NCI-H460 (cell line): ENCODE measurements at regions not wholly inside any gene's neighbourhood (a gene's known extent, or its start where the extent isn't known, plus 50 kb on each side); places are given as distances from the start of the nearest gene placed in this dataset.
A peak's percentile ranks its signal among the peaks of the same experiment; 100 is the strongest.

Source experiments
- DNase-seq: peaks from one replicate; pipeline ENCODE4 v3.0.0-alpha.2; 2016; ENCODE audit warnings: low read depth; ENCODE audit errors: extremely low read depth

- DNase-seq, result no peak
These were observed 133.8 kb upstream of the ARHGAP5 start for GRCh38 chr14:31943217-31943799.

- no peak for DNase-seq
These were observed 133.2 kb upstream of the ARHGAP5 start for GRCh38 chr14:31943861-31944255.

DNA sequence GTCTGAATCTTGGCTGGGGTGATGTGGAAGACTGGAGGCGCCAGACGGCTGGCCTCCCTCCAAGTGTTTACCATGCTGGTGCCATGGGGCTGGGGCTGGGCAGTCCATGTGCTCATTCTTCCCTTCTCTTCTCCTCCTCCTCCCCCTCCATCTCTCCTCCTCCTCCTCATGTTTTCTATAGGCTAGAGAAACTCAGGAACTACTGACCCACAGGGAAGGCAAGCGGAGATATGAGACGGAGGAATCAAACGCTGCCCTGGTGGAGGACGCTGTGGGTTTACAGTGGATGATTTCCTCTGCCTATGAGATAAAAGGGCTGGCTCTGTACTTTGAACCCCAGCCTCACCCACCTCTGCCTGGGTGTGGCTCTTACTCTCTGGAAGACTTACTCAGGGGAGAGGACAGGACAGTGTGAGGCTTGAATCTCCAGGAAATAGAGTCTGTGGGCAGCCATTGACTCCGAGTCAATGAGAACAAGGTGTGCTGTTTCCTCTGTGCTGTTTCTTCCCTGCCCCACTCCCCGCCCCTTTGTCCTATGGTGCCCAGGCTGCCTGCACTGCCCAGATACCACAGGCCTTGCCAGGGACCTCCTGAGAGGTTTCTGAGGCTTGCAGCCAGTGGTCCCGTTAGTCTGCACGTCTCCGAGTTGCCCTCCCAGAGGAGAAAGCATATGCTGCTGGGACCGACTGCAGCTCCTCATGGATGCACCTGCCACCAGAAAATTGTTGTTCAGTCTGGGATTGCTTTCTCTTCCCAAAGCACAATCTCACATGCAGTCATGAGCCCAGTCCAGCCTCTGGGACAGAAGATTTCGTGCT, 132.6 kb upstream of the ARHGAP5 start:
- no peak for DNase-seq

- DNase-seq, result no peak
These were observed 132.0 kb upstream of the ARHGAP5 start for GRCh38 chr14:31945074-31945613.

GRCh38 chr14:31945701-31946100, 131.4 kb upstream of the ARHGAP5 start:
- DNase-seq, result no peak

GRCh38 chr14:31947076-31947475, 130.0 kb upstream of the ARHGAP5 start:
- DNase-seq, result no peak

- no peak for DNase-seq
These were observed 129.2 kb upstream of the ARHGAP5 start for GRCh38 chr14:31947680-31948595.

GRCh38 chr14:31949709-31950108, 127.4 kb upstream of the ARHGAP5 start:
- peak; percentile 41 for DNase-seq

DNA sequence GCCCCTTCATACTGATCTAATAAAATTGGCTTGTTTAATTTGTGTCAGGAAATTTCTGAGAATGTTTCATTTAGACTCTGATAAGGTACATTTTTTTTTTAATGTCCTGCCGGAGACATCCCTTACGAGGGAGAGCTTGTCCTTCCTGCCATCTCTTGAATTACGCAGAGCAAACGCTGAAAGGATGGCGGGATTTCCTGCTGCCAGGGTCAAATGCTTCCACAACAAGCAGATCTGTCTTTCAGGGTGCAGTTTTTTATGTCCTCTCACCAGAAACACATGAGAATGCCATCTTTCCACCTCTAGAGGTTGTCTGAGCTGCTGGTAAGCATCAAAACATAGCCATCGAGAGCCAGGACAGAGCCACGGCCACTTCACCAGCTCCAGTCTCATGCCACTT, 126.8 kb upstream of the ARHGAP5 start:
- no peak for DNase-seq

GRCh38 chr14:31950764-31951637, 126.1 kb upstream of the ARHGAP5 start:
- peak; percentile 70 for DNase-seq

GRCh38 chr14:31951638-31951964, 125.5 kb upstream of the ARHGAP5 start:
- DNase-seq, result no peak

DNA sequence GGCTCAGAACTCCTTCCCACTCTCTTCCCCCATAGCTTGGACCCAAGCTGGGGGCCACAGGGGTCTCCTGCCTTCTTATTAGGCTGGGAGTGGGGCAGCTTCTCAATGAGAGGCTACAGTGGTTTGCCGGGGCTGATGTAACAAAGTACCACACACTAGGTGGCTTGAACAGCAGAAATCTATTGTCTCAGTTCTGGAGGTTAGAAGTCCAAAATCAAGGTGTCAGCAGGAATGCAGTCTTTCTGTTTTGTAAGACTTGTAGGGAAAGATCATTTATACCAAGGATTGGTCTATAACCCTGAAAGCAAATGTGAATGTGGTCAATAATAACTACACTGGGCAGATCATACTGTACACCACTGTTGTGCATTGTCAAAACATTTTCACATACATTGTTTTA, 124.5 kb upstream of the ARHGAP5 start:
- no peak for DNase-seq

- DNase-seq, result no peak
These were observed 123.9 kb upstream of the ARHGAP5 start for GRCh38 chr14:31953210-31953609.

DNA sequence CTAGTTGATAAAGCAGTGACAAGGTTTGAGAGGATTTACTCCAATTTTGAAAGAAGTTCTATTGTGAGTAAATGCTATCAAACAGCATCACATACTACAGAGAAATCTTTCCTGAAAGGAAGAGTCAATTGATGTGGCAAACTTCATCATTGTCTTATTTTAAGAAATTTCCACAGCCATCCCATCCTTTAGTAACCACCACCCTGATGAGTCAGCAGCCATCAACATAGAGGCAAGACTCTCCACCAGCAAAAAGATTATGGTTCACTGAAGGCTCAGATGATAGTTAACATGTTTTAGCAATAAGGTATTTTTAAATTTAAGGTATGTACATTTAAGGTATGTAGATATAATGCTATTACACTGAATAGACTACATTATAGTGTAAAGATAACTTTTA, 122.1 kb upstream of the ARHGAP5 start:
- DNase-seq, result no peak

GRCh38 chr14:31955936-31956579, 121.0 kb upstream of the ARHGAP5 start:
- no peak for DNase-seq

DNA sequence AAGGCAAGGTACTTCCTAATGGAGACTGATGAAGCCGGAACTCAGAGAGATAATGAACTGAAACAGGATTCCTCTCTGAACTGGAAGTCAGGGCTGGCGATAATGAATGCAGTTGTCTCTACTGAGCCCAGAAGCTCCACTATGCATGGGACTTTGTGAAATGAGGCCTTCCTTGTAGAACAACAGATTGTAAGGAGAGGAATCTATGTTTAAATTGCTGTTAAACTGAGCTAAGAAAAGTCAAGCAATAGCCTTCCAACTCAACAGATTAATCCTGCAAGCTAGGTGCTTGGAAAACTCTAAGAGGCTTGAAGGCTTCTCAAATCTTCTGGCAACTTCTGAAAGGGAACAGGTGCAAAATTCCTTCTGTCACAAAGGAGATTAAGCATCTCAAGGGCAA, 119.5 kb upstream of the ARHGAP5 start:
- no peak for DNase-seq

GRCh38 chr14:31960039-31960438, 117.1 kb upstream of the ARHGAP5 start:
- no peak for DNase-seq

- DNase-seq, result no peak
These were observed 115.2 kb upstream of the ARHGAP5 start for GRCh38 chr14:31961896-31962295.

DNA sequence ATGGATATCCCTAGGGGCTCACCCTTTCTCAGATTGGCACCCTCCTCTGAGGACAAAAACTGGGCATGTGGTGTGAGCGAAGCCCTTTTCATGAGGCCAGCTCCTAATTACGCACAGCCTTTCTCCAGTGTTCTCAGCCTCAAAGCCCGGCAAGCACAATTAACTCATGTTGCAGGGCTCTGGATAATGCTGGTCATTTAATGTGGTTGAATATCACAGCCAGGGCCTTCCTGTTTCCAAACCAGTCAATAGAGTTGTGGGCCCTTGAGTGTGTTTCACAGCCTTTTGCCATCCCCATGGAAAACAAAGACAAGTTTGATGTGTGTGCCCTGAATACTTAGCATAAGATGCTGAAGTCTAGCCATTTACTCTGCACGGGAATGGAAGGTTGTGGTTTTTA, 114.2 kb upstream of the ARHGAP5 start:
- no peak for DNase-seq

GRCh38 chr14:31963587-31963986, 113.5 kb upstream of the ARHGAP5 start:
- DNase-seq, result no peak
